K562 (cell line): ENCODE measurements at regions not wholly inside any gene's neighbourhood (a gene's known extent, or its start where the extent isn't known, plus 50 kb on each side); places are given as distances from the start of the nearest gene placed in this dataset.

Experiments used
- ARID4B ChIP-seq: sonication (generic); formaldehyde crosslinking; IDR thresholded peaks from 2 replicates; pipeline ENCODE4 v1.8.0; 2022; ENCODE audit warnings: mild to moderate bottlenecking, missing genetic modification reagents
- CBX2 ChIP-seq: fragments of 200-600 bp; sonication (generic); IDR thresholded peaks from one replicate; pipeline ENCODE4 v1.6.1; 2012; ENCODE audit warnings: mild to moderate bottlenecking, low read length, inconsistent platforms; ENCODE audit not compliant: insufficient read depth, poor library complexity, severe bottlenecking
- DDX20 ChIP-seq: fragments of 450-650 bp; IDR thresholded peaks from 2 replicates; pipeline ENCODE4 v1.6.1; 2016; ENCODE audit warnings: missing genetic modification characterization, low read depth, mild to moderate bottlenecking, missing compliant biosample characterization, moderate library complexity
- GTF2A2 ChIP-seq: IDR thresholded peaks from 2 replicates; pipeline ENCODE4 v1.6.1; 2016; ENCODE audit warnings: mild to moderate bottlenecking, missing genetic modification characterization, missing compliant biosample characterization
- L3MBTL2 ChIP-seq: fragments of 450-650 bp; IDR thresholded peaks from 2 replicates; pipeline ENCODE4 v1.6.1; 2016; ENCODE audit warnings: mild to moderate bottlenecking, moderate library complexity
- MAZ ChIP-seq, 2 experiments: fragments of 450-650 bp in 1 of 2; sonication (generic) in 1 of 2; formaldehyde crosslinking; IDR thresholded peaks in 1 of 2; conservative IDR thresholded peaks in 1 of 2; 2 replicates each; pipeline versions ENCODE4 v1.4.0 to v1.5.0; 2020; ENCODE audit warnings: mild to moderate bottlenecking in 1 of 2, missing genetic modification reagents in 1 of 2
- POLR2AphosphoS2 ChIP-seq: IDR thresholded peaks from 2 replicates; pipeline ENCODE4 v1.6.1; 2012; ENCODE audit warnings: low read length, improper control_type of control experiment
- RUNX1 ChIP-seq: sonication (generic); IDR thresholded peaks from 2 replicates; pipeline ENCODE4 v1.6.1; 2016; ENCODE audit warnings: antibody characterized with exemption, low read depth
- SNRNP70 ChIP-seq: fragments of 200-400 bp; formaldehyde crosslinking; optimal IDR thresholded peaks from 2 replicates; pipeline ENCODE3; 2017; ENCODE audit warnings: low read depth, low read length
- TAF1 ChIP-seq: IDR thresholded peaks from 2 replicates; pipeline ENCODE4 v1.6.1; 2011; ENCODE audit warnings: mild to moderate bottlenecking, low read length, moderate library complexity; ENCODE audit not compliant: insufficient read depth, control insufficient read depth, severe bottlenecking; ENCODE audit errors: extremely low read depth
- TAF15 ChIP-seq: fragments of 200-400 bp; formaldehyde crosslinking; IDR thresholded peaks from 2 replicates; pipeline ENCODE4 v1.6.1; 2017; ENCODE audit warnings: mild to moderate bottlenecking, low read depth, low read length, moderate library complexity
- UBTF ChIP-seq, 2 experiments: IDR thresholded peaks; 2 replicates each; pipeline ENCODE4 v1.6.1; 2012; ENCODE audit warnings: improper control_type of control experiment in 2 of 2, low read depth in 2 of 2, low read length in 2 of 2, borderline replicate concordance in 1 of 2
- VEZF1 ChIP-seq: fragments of 200-800 bp; sonication (Bioruptor generic); IDR thresholded peaks from 2 replicates; pipeline ENCODE4 v1.6.1; 2017; ENCODE audit warnings: missing genetic modification characterization, missing compliant biosample characterization
- TF ChIP-seq, protein P1 (sequence below): fragments of 250-450 bp; sonication (Bioruptor Pico); IDR thresholded peaks from 2 replicates; pipeline ENCODE4 v1.4.0; 2020
- TF ChIP-seq, protein P2 (sequence below): sonication (generic); IDR thresholded peaks from 2 replicates; pipeline ENCODE4 v1.6.1; 2016

- TF ChIP-seq TAF1 (no peak), SNRNP70 (no peak), RUNX1 (no peak), CBX2 (no peak), TAF15 (no peak), VEZF1 (CRISPR knock-in tag) (no peak), MAZ (CRISPR knock-in tag; conservative IDR thresholded peaks at IDR 0.05 in 1 of 2, IDR thresholded peaks at IDR 0.05 in 1 of 2) (no peak), L3MBTL2 (no peak), UBTF (IDR thresholded peaks at IDR 0.05; ENCODE audit: borderline replicate concordance in 1 of 2, low read depth in 2 of 2, low read length in 2 of 2) (no peak), POLR2AphosphoS2 (no peak), GTF2A2 (no peak), DDX20 (tag) (no peak), ARID4B (CRISPR knock-in tag) (no peak)
- TF ChIP-seq, protein P1, sequence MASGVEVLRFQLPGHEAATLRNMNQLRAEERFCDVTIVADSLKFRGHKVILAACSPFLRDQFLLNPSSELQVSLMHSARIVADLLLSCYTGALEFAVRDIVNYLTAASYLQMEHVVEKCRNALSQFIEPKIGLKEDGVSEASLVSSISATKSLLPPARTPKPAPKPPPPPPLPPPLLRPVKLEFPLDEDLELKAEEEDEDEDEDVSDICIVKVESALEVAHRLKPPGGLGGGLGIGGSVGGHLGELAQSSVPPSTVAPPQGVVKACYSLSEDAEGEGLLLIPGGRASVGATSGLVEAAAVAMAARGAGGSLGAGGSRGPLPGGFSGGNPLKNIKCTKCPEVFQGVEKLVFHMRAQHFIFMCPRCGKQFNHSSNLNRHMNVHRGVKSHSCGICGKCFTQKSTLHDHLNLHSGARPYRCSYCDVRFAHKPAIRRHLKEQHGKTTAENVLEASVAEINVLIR (CRISPR knock-in tag) = no peak
- TF ChIP-seq, protein P2, sequence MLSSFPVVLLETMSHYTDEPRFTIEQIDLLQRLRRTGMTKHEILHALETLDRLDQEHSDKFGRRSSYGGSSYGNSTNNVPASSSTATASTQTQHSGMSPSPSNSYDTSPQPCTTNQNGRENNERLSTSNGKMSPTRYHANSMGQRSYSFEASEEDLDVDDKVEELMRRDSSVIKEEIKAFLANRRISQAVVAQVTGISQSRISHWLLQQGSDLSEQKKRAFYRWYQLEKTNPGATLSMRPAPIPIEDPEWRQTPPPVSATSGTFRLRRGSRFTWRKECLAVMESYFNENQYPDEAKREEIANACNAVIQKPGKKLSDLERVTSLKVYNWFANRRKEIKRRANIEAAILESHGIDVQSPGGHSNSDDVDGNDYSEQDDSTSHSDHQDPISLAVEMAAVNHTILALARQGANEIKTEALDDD = peak; percentile 88
These were observed 143.1 kb upstream of the BCOR start (continued) for GRCh38 chrX:40240844-40241243.
